ENCODE measurements at regions not wholly inside any gene's neighbourhood (a gene's known extent, or its start where the extent isn't known, plus 50 kb on each side); places are given as distances from the start of the nearest gene placed in this dataset.

DNA sequence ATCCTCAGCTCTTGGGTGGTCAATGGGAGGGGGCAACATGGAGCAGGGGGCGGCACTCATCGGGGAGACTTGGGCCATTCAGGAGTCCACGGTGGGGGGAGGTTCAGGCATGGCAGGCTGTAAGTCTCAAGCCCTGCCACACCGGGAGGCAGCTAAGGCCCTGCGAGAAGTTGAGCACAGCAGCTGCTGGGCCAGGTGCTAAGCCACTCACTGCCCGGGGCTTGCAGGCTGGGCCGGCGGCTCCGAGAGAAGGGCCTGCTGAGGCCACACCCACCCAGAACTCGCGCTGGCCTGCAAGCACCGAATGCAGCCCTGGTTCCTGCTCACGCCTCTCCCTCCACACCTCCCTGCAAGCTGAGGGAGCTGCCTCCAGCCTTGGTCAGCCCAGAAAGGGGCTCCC lies 131.4 kb downstream of the OR4C45 start:
- H3K9ac ChIP-seq (ENCODE audit: extremely low read depth, insufficient read length, low read length), result no peak overlapping the region
- peaks cover 90% of the 10 kb centered on the region for H3K9me3 ChIP-seq (ENCODE audit: control insufficient read depth, low read depth, low read length)
- H2BK20ac ChIP-seq (ENCODE audit: low read depth, low read length, poor library complexity, severe bottlenecking), result no peak overlapping the region
- H3K18ac ChIP-seq (ENCODE audit: insufficient read length, low read depth, low read length), result no peak overlapping the region
- no peaks in the 10 kb centered on the region for H3K4me1 ChIP-seq (ENCODE audit: insufficient read depth, low read length)
- H2AFZ ChIP-seq (ENCODE audit: low read length), result no peak overlapping the region
- H3K79me1 ChIP-seq (ENCODE audit: insufficient read depth, low read depth, low read length, poor library complexity, severe bottlenecking), result no peaks in the 10 kb centered on the region
- no peak overlapping the region for H2BK5ac ChIP-seq (ENCODE audit: insufficient read length, low read length)
- no peaks in the 10 kb centered on the region for H3K4me1 Mint-ChIP-seq
- H3K4me2 ChIP-seq (ENCODE audit: insufficient read depth, insufficient read length, low read length), result no peak overlapping the region
- no peaks in the 10 kb centered on the region for H3K27me3 Mint-ChIP-seq (ENCODE audit: low read depth)
- no peak overlapping the region for H3T11ph ChIP-seq (ENCODE audit: low read length)
- no peak overlapping the region for H3K27ac Mint-ChIP-seq
- no peak overlapping the region for H2BK120ac ChIP-seq (ENCODE audit: low read depth, low read length, poor library complexity, severe bottlenecking)
- no peak overlapping the region for H3K4ac ChIP-seq (ENCODE audit: low read depth, low read length)
- H4K91ac ChIP-seq (ENCODE audit: insufficient read length, low read depth, low read length), result no peak overlapping the region
- H4K20me1 ChIP-seq (ENCODE audit: control insufficient read depth, insufficient read depth, insufficient read length), result no peaks in the 10 kb centered on the region
- H4K5ac ChIP-seq (ENCODE audit: insufficient read length, low read depth, low read length), result no peak overlapping the region
- no peaks in the 10 kb centered on the region for H3K27me3 ChIP-seq (ENCODE audit: insufficient read depth, low read length)
- H3K4me3 Mint-ChIP-seq, result no peak overlapping the region
- H3K9me3 Mint-ChIP-seq, result peaks cover 91 to 96% of the 10 kb centered on the region in 2 experiments
- no peak overlapping the region for H2AK5ac ChIP-seq (ENCODE audit: insufficient read length, low read length)
- no peaks in the 10 kb centered on the region for H3K79me2 ChIP-seq (ENCODE audit: insufficient read depth, low read length)
- no peak overlapping the region for H2BK12ac ChIP-seq (ENCODE audit: insufficient read length, low read depth, low read length)
- no peak overlapping the region for H3K56ac ChIP-seq (ENCODE audit: insufficient read length, low read depth, low read length)
- H4K8ac ChIP-seq (replicated peaks; ENCODE audit: insufficient read length, low read depth, low read length), result no peak overlapping the region
- no peak overlapping the region for H3K14ac ChIP-seq (ENCODE audit: insufficient read depth, low read length)
- H3K36me3 Mint-ChIP-seq (ENCODE audit: insufficient read depth in 1 of 3, low read depth in 3 of 3), result peaks cover 12 to 25% (median 19%) of the 10 kb centered on the region in 3 experiments; a peak in 6 of 7 replicates
- H3K23me2 ChIP-seq (ENCODE audit: insufficient read length, low read depth, low read length, poor library complexity, severe bottlenecking), result no peaks in the 10 kb centered on the region
- TF ChIP-seq, protein P1, sequence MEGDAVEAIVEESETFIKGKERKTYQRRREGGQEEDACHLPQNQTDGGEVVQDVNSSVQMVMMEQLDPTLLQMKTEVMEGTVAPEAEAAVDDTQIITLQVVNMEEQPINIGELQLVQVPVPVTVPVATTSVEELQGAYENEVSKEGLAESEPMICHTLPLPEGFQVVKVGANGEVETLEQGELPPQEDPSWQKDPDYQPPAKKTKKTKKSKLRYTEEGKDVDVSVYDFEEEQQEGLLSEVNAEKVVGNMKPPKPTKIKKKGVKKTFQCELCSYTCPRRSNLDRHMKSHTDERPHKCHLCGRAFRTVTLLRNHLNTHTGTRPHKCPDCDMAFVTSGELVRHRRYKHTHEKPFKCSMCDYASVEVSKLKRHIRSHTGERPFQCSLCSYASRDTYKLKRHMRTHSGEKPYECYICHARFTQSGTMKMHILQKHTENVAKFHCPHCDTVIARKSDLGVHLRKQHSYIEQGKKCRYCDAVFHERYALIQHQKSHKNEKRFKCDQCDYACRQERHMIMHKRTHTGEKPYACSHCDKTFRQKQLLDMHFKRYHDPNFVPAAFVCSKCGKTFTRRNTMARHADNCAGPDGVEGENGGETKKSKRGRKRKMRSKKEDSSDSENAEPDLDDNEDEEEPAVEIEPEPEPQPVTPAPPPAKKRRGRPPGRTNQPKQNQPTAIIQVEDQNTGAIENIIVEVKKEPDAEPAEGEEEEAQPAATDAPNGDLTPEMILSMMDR (conservative IDR thresholded peaks at IDR 0.05), result no peak
- no peak overlapping the region for H3K23ac ChIP-seq (ENCODE audit: insufficient read length, low read depth, low read length)
- H2BK15ac ChIP-seq (ENCODE audit: low read depth, low read length), result no peak overlapping the region
- DNase-seq, result no peak
- no peak overlapping the region for H3K27ac ChIP-seq (ENCODE audit: insufficient read length, low read depth, low read length)
- no CpG with 5 or more reads among the region's 13 CpGs for WGBS (ENCODE audit: extremely low coverage, insufficient read length, low lambda C conversion rate)

Data from H9 (cell line).